G401 (cell line): ENCODE measurements at regions not wholly inside any gene's neighbourhood (a gene's known extent, or its start where the extent isn't known, plus 50 kb on each side); places are given as distances from the start of the nearest gene placed in this dataset.
"Not testable (repeated sequence)": the region's sequence is repeated elsewhere in the genome, so short reads cannot be mapped to it uniquely, and the experiment has no call there.

Source experiments
- DNase-seq: peaks from one replicate; pipeline ENCODE4 v3.0.0-alpha.2; 2015; ENCODE audit warnings: low spot score
- in situ Hi-C: cut with HindIII; loops from 2 replicates; pipeline ENCODE4 v1.10.0; 2016; ENCODE audit warnings: low sequenced_read_pairs, mixed read lengths

DNA sequence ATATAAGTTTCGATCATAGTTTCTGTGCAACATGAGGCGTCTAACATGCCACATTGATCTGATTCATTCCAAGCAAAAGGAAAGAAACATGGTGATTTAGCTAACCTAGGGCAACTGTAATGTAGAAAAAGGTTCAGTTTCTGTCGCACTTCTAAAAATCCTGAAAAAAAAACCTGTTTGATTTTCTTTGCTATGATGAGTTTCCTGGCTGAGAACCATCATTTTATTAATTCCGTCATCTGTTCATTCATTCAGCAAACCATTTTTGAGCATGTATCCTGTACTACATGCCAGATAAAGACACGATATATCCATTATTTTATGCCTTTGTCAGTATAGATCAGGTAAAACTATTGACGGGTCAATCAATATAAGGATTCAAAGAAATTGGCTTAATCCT, 932.6 kb downstream of the GALC start:
- in situ Hi-C loops, result no loop called here
- DNase-seq, result no peak

DNA sequence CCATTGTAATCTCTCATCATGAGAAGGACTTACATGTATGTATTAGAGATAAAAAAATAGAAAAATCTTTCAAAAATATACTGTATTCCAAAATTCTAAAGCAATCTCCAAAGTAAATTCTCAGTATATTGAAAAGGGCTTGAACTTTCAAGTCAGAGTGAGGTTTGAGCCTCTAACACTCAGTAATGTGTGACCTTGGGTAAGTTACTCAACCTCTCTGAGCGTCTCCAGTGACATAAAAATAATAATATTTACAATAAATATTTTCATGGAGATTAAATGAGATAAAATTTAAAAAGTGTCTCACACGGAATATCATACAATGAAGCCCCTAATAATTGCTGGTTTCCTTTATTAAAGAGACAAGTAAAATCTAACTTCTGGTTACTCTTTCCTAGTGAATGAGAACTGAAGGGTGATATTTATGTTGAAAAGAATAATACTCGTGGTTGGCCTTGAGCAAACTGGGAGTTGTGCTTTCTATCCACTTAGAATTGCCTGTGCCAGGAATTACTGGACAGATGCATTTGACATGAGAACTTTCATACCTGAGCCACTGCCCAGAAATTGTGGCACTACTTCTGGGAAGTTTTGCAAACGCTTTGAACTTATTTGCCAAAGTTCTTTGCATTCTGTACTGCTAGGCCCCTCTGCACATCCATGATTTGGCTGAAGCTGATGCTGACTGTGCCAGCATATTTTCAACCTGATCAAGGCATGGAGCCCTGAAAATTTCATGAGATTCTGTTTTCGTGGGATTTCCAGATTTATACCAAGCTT, 933.7 kb downstream of the GALC start:
- in situ Hi-C loops, result no loop called here
- DNase-seq, result no peak

DNA sequence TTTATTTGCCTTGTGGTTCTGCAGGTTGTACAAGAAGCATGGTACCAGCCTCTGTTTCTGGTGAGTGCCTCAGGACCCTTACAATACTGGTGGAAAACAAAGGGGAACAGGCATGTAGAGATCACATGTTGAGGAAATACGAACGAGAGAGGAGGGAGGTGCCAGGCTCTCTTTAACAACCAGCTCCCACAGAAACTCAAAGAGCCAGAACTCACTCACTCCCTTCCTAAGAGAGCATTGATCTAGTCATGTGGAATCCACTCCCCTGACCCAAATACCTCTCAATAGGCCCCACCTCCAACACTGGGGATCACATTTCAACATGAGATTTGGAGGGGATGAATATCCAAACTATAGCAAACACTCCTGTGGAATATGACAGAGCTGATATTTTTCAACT, 938.0 kb downstream of the GALC start:
- DNase-seq, result no peak
- in situ Hi-C loops, result no loop called here

DNA sequence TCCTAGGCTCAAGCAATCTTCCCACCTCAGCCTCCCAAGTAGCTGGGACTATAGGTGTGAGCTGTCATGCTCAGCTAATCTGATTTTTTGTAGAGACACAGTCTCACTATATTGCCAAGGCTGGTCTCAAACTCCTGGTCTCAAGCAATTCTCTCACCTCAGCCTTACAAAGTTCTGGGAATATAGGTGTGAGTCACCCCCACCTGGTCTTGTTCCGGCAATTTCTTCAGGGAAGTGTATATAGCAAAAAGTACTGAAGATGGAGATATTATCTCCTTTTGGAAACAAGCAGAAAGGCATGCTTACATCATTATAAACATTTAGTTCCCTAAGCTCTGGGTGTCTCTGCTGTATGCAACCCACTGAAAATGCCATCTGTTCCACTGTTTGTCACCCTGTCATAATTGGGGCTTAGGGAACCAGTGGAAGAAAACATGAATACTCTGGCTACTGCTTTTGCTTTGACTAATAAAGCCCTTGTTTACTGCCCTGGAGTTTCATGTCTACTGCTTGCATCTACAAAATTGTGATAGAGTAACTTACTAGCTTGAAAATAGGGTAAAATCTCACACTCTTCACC, 940.2 kb downstream of the GALC start:
- DNase-seq, result no peak
- in situ Hi-C loops, result no loop called here

DNA sequence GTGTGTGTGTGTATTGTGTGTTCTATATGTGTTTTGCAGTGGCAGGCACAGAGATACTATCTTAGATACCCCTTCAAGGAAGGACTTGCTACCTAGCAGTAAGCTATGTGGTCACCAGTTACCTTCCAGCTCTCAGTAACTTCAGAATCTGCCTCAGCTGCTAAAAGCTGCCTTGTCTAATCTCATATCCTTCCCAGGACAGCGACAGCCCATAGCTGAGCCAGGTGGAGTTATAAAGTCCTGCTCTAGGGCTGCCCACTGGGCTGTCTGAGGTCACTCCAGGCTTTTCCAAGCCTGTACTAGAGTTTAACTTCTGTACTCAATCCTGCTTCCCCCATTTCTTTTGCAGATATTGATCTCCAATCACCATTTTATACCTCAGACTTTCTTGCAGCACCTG, 942.6 kb downstream of the GALC start:
- no peak for DNase-seq
- in situ Hi-C loops, result no loop called here

DNA sequence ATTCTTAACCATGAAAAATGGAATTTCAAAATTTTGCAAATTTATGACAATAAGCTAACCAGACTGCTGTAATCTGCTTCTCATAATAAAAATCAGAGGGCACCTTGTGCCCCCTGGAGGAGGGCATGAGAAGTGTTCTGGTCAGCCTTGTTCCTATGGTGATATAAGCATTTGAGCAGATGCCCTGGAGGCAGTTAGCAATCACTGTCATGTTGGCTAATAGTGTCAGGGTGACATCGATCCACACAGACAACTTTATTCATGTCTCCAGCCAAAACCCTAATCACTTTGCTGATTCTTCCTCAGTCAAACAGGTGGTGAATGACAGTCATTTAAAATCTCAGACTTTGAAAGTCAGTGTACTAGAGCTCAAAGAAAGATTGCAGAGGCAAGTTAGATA, 943.0 kb downstream of the GALC start:
- no peak for DNase-seq
- in situ Hi-C loops, result no loop called here

DNA sequence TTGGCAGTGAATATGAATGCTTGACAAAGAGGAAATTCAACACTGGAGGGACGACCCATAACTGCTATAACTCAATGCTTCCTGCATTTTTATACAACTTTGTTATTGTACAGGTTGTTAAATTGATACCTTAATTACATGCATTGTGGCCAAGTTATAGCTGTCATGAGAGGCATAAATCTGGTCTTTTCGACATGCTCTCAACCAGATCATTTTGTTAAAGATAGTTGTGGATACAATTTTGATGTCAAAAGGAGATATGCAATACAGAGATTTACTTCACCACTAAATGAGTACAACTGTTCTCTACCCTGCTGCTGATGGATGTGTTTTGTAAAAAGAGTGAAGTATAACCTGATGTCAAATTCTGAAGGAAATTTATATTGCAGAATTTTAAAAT, 946.0 kb downstream of the GALC start:
- in situ Hi-C loops, result no loop called here
- DNase-seq, result no peak

DNA sequence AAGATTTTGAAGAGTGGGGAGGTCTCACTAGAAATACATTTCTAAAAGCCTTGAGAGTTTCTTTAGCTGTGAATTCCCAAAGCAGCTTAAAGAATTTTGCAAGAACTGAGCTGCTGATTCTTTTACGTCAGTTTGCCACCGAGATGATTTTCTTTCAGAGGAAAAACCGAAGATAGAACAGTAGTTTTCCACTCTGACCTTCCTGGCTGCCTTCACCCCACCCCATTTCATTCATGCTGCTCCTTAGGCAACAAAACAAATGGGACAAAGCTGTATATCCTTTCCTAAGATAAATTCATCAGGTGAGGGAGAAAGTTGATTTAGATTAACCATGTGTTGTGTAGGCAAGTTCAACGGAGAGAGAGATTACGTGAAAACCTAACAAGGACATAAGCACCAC, 947.0 kb downstream of the GALC start:
- no peak for DNase-seq
- in situ Hi-C loops, result no loop called here

DNA sequence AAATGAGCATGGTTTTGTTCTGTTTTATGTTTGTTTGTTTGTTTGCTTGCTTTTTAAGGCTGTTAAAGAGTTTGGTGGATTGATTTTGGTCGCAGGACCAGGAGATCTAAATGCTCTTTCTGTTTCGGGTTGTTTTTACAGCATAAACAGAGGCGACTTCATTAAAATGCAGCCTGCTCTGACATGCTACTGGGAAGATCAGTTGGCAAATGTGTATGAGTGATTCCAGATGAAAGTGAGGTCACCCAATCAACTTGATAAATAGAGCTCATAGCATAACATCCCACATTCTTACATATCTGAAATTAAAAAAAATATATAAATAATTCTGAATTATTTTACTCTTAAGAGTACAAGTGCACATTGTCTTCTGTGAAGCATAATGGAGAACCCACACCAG, 947.7 kb downstream of the GALC start:
- DNase-seq, result no peak
- in situ Hi-C loops, result no loop called here

DNA sequence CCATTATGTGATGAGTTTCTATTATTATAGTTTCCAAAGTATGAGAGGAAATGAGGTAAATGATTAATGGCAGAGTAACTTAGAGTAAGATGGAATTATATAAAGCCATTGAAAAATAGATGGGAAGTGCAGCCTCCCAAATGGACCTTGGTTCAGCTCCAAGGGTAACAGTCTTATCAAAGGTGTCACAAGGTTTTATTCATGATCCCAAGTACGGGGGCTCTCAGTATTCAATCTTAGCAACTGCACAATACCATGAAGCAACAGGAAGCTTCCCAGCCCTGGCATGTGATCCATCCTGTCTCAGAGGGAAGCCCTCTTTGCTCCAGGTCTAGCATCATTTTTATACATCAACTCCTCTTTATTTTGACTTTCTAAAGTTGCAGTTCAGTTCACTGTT, 948.2 kb downstream of the GALC start:
- DNase-seq, result no peak
- in situ Hi-C loops, result no loop called here

DNA sequence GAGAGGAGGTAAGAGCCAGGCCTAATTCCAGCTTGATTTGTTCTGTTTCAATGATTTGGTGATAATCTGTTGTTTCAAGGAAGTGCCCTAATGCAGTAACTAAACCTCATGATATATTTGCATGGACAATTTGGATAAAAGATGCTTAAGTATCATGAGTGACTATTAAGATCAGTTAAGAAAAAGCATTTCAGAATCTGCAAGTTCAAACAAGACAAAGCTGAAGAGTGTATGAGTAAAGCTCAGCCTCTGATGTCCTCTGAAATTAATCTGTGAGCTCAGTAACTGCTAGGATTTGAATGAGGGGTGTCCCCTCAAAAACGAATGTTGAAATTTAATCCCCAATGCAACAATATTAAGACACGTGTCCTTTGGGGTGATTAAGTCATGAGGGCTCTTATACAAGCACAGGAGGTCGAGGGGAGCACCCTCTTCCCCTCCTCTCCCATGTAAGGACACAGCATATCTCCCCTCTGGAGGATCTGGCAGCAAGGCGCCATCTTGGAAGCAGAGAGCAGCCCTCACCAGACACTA, 949.2 kb downstream of the GALC start:
- in situ Hi-C loops, result no loop called here
- no peak for DNase-seq

DNA sequence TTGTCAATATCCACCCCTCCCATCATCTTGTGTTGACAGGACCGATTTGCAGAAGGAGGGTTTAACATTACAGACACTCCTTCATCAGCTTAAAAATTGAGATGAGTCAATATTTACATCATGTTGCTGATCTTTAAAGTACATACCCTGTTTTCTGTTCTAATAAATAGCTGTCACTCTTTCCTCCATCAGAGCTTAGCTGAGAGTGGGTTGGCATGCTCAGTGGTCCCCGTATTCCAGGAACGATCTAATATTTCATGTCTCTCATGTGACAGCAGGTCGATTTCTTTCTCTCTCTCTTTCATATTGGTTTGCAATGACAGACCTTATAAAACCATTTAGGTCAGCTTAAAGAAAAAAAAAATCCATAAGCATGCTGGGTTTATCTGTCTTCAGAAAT, 950.6 kb downstream of the GALC start:
- in situ Hi-C loops, result no loop called here

DNA sequence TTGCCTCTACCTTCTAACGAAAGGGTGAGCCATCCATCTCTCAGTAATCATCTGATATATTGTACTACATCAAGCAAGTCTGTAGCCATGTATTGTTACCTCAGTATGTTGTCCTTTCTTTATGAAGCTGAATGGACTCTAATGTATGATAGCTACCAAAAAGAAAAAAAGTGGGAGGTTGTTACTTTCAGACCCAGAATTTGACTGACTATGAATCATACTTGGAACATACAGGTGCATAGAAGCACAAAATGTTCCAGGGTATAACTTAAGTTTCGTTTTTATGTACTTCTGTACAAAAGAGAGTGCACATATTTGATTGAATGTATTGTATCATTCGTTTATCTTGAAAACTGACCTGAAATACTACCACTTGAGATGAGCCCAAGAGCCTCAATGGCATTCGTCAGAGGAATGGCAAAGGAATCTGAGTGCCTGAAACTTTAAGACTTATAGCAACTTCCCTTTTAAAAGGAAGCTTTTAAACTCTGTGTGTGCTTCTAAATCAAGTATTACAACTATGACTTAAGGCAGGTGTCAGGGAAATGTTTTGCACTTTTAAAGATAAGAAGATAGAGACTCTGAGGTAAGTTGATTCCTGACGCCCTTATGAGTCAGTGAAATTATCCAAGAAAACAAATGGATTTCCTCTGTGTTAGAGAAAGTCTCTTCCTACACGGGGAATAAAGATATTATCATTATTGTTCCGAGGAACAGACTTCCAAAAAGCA, 951.5 kb downstream of the GALC start:
- DNase-seq, result no peak
- in situ Hi-C loops, result no loop called here

More for the DNA sequence above, 950.6 kb downstream of the GALC start:
- no peak for DNase-seq

DNA sequence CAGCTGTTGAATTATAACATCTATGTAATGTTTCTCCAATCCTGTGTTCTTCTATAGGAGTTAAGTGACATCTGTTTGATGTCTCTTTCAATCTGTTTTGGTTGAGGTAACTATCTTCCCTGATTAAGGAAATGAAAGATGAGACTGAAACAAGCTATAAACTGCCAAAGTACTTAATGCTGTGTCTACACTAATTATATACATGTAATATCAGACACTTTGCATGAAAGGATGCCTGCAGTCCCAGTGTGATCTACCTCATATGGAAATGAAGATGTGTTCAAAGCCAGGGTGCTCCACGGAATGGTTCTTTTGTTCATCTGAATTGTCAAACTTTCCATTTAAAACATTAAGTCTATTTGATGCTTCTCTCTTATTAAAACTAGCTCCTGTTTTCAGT, 958.3 kb downstream of the GALC start:
- no peak for DNase-seq
- in situ Hi-C loops, result no loop called here

DNA sequence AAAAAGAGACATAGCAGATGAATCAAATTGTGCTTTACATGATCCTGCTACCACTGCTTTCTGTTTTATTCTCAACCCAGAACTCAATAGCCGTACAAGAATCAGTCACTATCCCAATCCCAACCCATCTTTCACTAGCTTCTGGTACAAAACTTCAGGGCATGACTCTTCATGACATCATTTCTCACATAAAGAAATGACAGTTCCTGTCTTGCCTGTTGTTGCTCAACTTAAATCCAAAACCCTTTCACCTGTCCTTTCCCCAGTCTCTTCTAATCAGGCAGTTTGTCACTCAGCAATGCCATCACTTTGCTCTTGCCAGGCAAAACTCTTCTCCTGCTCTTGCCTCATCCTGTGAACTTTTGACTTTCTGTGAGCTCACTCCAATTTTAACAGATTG, 962.8 kb downstream of the GALC start:
- in situ Hi-C loops, result no loop called here
- DNase-seq, result no peak

DNA sequence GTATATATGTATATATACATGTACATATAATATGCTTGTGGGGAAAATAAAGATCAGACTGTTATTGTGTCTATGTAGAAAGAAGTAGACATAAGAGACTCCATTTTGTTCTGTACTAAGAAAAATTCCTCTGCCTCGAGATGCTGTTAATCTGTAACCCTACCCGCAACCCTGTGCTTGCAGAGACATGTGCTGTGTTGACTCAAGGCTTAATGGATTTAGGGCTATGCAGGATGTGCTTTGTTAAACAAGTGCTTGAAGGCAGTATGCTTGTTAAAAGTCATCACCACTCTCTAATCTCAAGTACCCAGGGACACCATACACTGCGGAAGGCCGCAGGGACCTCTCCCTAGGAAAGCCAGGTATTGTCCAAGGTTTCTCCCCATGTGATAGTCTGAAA, 972.9 kb downstream of the GALC start:
- in situ Hi-C loops, result not testable (repeated sequence)

DNA sequence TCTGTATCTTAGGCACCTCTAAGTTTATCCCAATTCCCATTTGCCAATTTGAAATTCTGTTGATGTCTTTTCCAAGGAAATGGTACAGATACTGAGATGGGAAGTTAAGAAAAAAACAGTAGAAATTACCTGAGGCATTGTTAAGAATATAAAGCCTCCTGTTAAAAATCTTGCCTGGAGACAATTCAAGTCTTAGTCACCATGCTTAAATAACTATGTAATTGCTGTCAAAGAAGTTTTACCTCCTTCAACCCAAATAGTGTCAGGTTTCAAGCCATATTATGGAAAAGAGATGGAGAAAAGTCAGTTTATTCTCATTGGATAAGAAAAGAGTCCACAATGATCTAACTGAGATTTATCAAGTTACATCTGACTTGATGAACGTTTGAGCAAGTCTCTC, 974.7 kb downstream of the GALC start:
- no peak for DNase-seq
- in situ Hi-C loops, result no loop called here

More for the DNA sequence above, 972.9 kb downstream of the GALC start:
- DNase-seq, result not testable (repeated sequence)

DNA sequence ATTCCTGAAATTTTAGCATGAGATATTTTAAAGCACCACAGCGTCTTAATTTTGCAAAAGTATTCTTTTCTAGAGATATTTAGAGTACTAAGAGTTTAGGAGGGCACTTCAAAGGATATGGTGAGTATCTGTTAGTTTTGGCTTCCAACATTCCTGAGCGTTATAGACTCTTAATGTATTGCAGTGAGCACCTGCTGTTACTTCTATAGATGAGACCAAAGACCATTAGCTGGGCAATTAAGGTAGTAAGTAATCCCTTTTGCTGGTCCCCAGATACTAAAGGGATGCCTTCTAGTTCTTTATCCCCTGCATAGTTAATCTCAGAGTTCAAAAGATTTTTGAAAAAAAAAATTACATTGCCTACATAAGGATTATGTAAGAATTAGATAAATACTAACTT, 975.6 kb downstream of the GALC start:
- in situ Hi-C loops, result no loop called here
- no peak for DNase-seq

DNA sequence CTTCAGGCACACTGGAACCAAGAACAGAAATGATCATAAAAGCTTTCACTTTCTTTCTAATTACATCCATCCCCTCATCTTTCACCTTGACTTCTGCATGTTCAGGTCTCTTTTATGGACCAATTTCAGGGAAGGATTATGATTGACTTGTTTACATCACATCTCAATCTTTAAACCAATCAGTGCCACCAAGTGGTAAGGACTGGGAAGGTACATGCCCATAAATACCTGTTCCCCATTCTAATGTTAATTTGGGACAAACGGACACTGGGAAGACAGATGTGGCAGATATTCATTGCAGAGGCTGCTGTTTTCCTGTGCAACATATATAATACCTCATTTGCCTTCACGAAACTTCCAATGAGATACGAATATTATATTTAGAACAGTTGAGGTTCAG, 978.1 kb downstream of the GALC start:
- in situ Hi-C loops, result no loop called here
- no peak for DNase-seq

DNA sequence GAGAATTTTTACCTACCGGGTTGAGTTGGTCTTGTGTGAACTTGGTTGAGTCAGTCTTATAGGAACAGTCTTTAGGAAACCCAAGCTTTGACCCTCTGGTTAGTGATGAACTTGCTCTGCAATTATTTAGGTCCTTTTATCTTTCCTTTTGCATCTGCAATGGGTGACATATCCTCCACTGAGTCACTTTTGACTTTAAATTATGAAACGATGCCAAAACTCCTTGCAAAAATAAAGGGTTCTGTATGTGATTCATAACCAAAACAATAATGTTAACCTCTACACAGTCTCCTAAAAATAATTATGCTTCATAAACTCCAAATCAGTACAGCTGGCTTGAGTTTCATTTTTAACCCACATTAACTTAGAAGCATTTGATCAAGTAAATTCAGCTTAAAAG, 979.4 kb downstream of the GALC start:
- DNase-seq, result no peak
- in situ Hi-C loops, result no loop called here
